Right kidney (tissue), 1 donor: ENCODE measurements at regions not wholly inside any gene's neighbourhood (a gene's known extent, or its start where the extent isn't known, plus 50 kb on each side); places are given as distances from the start of the nearest gene placed in this dataset.

Experiments used
- DNase-seq: peaks from one replicate; pipeline ENCODE4 v3.0.0-alpha.2; 2016

- DNase-seq = no peak
These were observed 200.3 kb upstream of the FOXD3 start for GRCh38 chr1:63122079-63122478.

GRCh38 chr1:63124666-63125191, 197.6 kb upstream of the FOXD3 start:
- DNase-seq = no peak

GRCh38 chr1:63126104-63126503, 196.3 kb upstream of the FOXD3 start:
- no peak for DNase-seq

- no peak for DNase-seq
These were observed 195.0 kb upstream of the FOXD3 start for GRCh38 chr1:63127376-63127775.

GRCh38 chr1:63128556-63128955, 193.8 kb upstream of the FOXD3 start:
- DNase-seq = no peak

GRCh38 chr1:63129184-63129583, 193.2 kb upstream of the FOXD3 start:
- DNase-seq = no peak

- DNase-seq = no peak
These were observed 192.5 kb upstream of the FOXD3 start for GRCh38 chr1:63129855-63130254.

GRCh38 chr1:63134501-63135173, 187.7 kb upstream of the FOXD3 start:
- DNase-seq = no peak

GRCh38 chr1:63135174-63135512, 187.2 kb upstream of the FOXD3 start:
- DNase-seq = peak; percentile 2

- no peak for DNase-seq
These were observed 186.6 kb upstream of the FOXD3 start for GRCh38 chr1:63135801-63136200.

- no peak for DNase-seq
These were observed 180.4 kb upstream of the FOXD3 start for GRCh38 chr1:63142001-63142400.

- no peak for DNase-seq
These were observed 178.9 kb upstream of the FOXD3 start for GRCh38 chr1:63143482-63143881.

GRCh38 chr1:63147783-63148182, 174.6 kb upstream of the FOXD3 start:
- no peak for DNase-seq

GRCh38 chr1:63148825-63149645, 173.3 kb upstream of the FOXD3 start:
- DNase-seq = peak; percentile 11

- no peak for DNase-seq
These were observed 169.8 kb upstream of the FOXD3 start for GRCh38 chr1:63152572-63152971.

GRCh38 chr1:63155437-63155836, 166.9 kb upstream of the FOXD3 start:
- no peak for DNase-seq

- no peak for DNase-seq
These were observed 165.3 kb upstream of the FOXD3 start for GRCh38 chr1:63157085-63157484.

- no peak for DNase-seq
These were observed 153.3 kb upstream of the FOXD3 start for GRCh38 chr1:63169057-63169456.

GRCh38 chr1:63173161-63173560, 149.2 kb upstream of the FOXD3 start:
- no peak for DNase-seq

- no peak for DNase-seq
These were observed 132.7 kb upstream of the FOXD3 start for GRCh38 chr1:63189677-63190076.

- no peak for DNase-seq
These were observed 132.2 kb upstream of the FOXD3 start for GRCh38 chr1:63190171-63190570.

- DNase-seq = no peak
These were observed 123.4 kb upstream of the FOXD3 start for GRCh38 chr1:63198871-63199394.

GRCh38 chr1:63199706-63200335, 122.5 kb upstream of the FOXD3 start:
- DNase-seq = no peak
